ENCODE measurements at regions not wholly inside any gene's neighbourhood (a gene's known extent, or its start where the extent isn't known, plus 50 kb on each side); places are given as distances from the start of the nearest gene placed in this dataset.

DNA sequence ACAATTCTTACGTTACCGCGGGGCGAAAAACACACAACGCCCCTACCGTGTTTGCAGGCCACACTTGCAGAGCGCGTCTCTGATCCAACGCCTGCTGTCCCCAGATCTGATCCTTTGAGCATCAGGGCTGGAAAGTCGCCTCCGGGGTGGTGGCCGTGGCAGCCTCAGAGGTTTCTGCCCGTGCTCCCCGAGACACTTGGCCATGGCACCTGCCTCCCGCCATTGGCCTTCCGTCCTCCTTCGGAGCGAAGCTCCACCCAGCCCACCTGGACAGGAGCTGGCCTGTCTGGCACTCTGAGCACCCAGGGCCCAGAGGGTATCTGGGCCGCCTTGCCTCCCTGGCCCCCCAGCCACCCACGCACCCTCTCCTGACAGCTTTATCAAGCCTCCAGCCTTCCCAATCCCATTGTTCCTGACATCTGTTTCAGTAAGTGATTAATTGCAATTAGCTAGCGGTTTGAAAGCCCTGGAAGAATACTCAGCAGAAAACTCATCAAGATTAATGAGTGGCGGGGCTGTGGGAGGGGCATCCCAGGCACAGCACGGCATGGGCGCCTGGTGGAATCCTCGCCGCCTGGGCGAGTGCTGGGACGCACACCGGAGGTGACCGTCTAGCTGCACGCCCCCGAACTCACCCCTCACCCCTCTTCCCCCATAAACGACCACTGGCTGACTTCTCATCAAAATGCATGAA, 181.5 kb upstream of the GSE1 start:
- Mint-ChIP-seq H3K27ac (no peak overlapping the region), H3K27me3 (ENCODE audit: low read depth in 3 of 3) (peaks cover 1 to 6% (median 2%) of the 10 kb centered on the region in 3 donors), H3K36me3 (no peaks in the 10 kb centered on the region), H3K4me1 (no peaks in the 10 kb centered on the region), H3K4me3 (no peak overlapping the region), H3K9me3 (peaks cover 0 to 2% (median 0%) of the 10 kb centered on the region in 7 donors)
- Histone ChIP-seq H3K36me3 (replicated peaks in 1 of 2; ENCODE audit: control insufficient read depth in 1 of 2, insufficient read depth in 2 of 2, low read length in 2 of 2) (no peaks in the 10 kb centered on the region), H3K4me1 (ENCODE audit: control insufficient read depth in 1 of 2, insufficient read depth in 2 of 2, low read length in 2 of 2) (no peaks in the 10 kb centered on the region), H3K27me3 (ENCODE audit: control insufficient read depth in 2 of 2, insufficient read depth in 2 of 2, low read length in 2 of 2) (no peaks in the 10 kb centered on the region), H4K20me1 (ENCODE audit: insufficient read depth, low read length) (no peaks in the 10 kb centered on the region), H3K27ac (ENCODE audit: low read depth in 1 of 2, low read length in 2 of 2) (no peak overlapping the region), H3K9me3 (replicated peaks in 1 of 2; ENCODE audit: control insufficient read depth in 1 of 2, insufficient read depth in 1 of 2, low read length in 2 of 2) (no peaks in the 10 kb centered on the region), H2AFZ (ENCODE audit: insufficient read depth, low read depth, low read length, poor library complexity, severe bottlenecking) (no peak overlapping the region), H3K79me2 (ENCODE audit: insufficient read depth, low read length) (no peaks in the 10 kb centered on the region), H3K4me2 (replicated peaks; ENCODE audit: extremely low read depth, low read length, poor library complexity, severe bottlenecking) (no peak overlapping the region), H3K4me3 (replicated peaks in 1 of 3; ENCODE audit: low read depth in 2 of 3, low read length in 3 of 3) (no peak overlapping the region), H3K9ac (ENCODE audit: insufficient read depth, low read length, poor library complexity, severe bottlenecking) (no peak overlapping the region)
- intact Hi-C loops (cut with micrococcal nuclease), result no loop called here
- TF ChIP-seq, protein P1, sequence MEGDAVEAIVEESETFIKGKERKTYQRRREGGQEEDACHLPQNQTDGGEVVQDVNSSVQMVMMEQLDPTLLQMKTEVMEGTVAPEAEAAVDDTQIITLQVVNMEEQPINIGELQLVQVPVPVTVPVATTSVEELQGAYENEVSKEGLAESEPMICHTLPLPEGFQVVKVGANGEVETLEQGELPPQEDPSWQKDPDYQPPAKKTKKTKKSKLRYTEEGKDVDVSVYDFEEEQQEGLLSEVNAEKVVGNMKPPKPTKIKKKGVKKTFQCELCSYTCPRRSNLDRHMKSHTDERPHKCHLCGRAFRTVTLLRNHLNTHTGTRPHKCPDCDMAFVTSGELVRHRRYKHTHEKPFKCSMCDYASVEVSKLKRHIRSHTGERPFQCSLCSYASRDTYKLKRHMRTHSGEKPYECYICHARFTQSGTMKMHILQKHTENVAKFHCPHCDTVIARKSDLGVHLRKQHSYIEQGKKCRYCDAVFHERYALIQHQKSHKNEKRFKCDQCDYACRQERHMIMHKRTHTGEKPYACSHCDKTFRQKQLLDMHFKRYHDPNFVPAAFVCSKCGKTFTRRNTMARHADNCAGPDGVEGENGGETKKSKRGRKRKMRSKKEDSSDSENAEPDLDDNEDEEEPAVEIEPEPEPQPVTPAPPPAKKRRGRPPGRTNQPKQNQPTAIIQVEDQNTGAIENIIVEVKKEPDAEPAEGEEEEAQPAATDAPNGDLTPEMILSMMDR (IDR thresholded peaks at IDR 0.05), result no peak
- WGBS (ENCODE audit: insufficient coverage), result 95% methylated on average over 19 of the region's 33 CpGs
- no peak for DNase-seq

DNA sequence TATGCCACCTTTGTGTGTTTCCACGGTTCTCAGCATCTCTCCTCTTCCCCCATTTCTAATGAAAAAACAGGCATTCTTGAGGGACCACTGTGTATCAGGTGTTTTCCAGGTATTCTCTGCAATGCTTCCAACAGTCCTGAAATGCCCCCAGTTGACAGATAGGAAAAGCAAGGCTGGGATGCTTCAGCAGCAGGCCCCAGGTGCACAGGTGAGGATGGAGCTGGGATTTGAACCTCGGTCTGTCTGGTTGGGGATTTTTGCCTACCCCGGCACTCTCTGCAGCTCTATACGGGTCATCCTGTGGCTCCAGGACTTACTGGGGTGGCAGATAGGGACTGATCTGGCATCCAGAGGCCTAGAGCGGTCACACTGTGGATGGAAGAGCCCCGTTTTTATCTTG, 180.5 kb upstream of the GSE1 start:
- peaks cover 3 to 6% (median 4%) of the 10 kb centered on the region in 3 donors for H3K27me3 Mint-ChIP-seq (ENCODE audit: low read depth in 3 of 3)
- no peak overlapping the region for H3K27ac Mint-ChIP-seq
- no peaks in the 10 kb centered on the region for H3K36me3 ChIP-seq (replicated peaks in 1 of 2; ENCODE audit: control insufficient read depth in 1 of 2, insufficient read depth in 2 of 2, low read length in 2 of 2)
- peaks cover 8% of the 10 kb centered on the region in 2 donors for H3K4me1 ChIP-seq (ENCODE audit: control insufficient read depth in 1 of 2, insufficient read depth in 2 of 2, low read length in 2 of 2)
- H3K9ac ChIP-seq (ENCODE audit: insufficient read depth, low read length, poor library complexity, severe bottlenecking), result no peak overlapping the region
- H3K27me3 ChIP-seq (ENCODE audit: control insufficient read depth in 2 of 2, insufficient read depth in 2 of 2, low read length in 2 of 2), result no peaks in the 10 kb centered on the region
- H4K20me1 ChIP-seq (ENCODE audit: insufficient read depth, low read length), result no peaks in the 10 kb centered on the region
- no peak for DNase-seq
- TF ChIP-seq, protein P1 (IDR thresholded peaks at IDR 0.05), result no peak
- H3K36me3 Mint-ChIP-seq, result no peaks in the 10 kb centered on the region
- H3K79me2 ChIP-seq (ENCODE audit: insufficient read depth, low read length), result no peaks in the 10 kb centered on the region
- peaks cover 0 to 2% (median 0%) of the 10 kb centered on the region in 7 donors for H3K9me3 Mint-ChIP-seq
- peaks cover 6% of the 10 kb centered on the region for H3K4me1 Mint-ChIP-seq
- no peak overlapping the region for H3K27ac ChIP-seq (ENCODE audit: low read depth in 1 of 2, low read length in 2 of 2)
- H3K4me3 ChIP-seq (replicated peaks in 1 of 3; ENCODE audit: low read depth in 2 of 3, low read length in 3 of 3), result no peak overlapping the region
- H3K4me3 Mint-ChIP-seq, result no peak overlapping the region
- 92% methylated on average over 5 of the region's 6 CpGs for WGBS (ENCODE audit: insufficient coverage)
- intact Hi-C loops (cut with micrococcal nuclease), result no loop called here
- no peak overlapping the region for H3K4me2 ChIP-seq (replicated peaks; ENCODE audit: extremely low read depth, low read length, poor library complexity, severe bottlenecking)
- H3K9me3 ChIP-seq (replicated peaks in 1 of 2; ENCODE audit: control insufficient read depth in 1 of 2, insufficient read depth in 1 of 2, low read length in 2 of 2), result no peaks in the 10 kb centered on the region
- H2AFZ ChIP-seq (ENCODE audit: insufficient read depth, low read depth, low read length, poor library complexity, severe bottlenecking), result no peak overlapping the region

All from CD14-positive monocyte (primary cell).